ENCODE measurements at regions not wholly inside any gene's neighbourhood (a gene's known extent, or its start where the extent isn't known, plus 50 kb on each side); places are given as distances from the start of the nearest gene placed in this dataset.

GRCh38 chr10:131693766-131694165 lies 207.0 kb upstream of the PPP2R2D start:
- H3K9me3 Mint-ChIP-seq, result no peaks in the 10 kb centered on the region; a peak in 2 of 5 replicates
- H4K20me1 ChIP-seq (ENCODE audit: control insufficient read depth, insufficient read depth, insufficient read length), result no peaks in the 10 kb centered on the region
- H3K4me1 Mint-ChIP-seq, result peaks cover 3 to 7% of the 10 kb centered on the region in 2 experiments; a peak in 3 of 4 replicates
- H3K27ac Mint-ChIP-seq, result no peak overlapping the region
- no peaks in the 10 kb centered on the region for H3K27me3 ChIP-seq (ENCODE audit: insufficient read depth, low read length)
- H2BK5ac ChIP-seq (ENCODE audit: insufficient read length, low read length), result no peak overlapping the region
- no peak overlapping the region for H2AFZ ChIP-seq (ENCODE audit: low read length)
- H3K27me3 Mint-ChIP-seq (ENCODE audit: low read depth), result no peaks in the 10 kb centered on the region; the same call in 1 of the 2 replicates
- TF ChIP-seq, protein P1, sequence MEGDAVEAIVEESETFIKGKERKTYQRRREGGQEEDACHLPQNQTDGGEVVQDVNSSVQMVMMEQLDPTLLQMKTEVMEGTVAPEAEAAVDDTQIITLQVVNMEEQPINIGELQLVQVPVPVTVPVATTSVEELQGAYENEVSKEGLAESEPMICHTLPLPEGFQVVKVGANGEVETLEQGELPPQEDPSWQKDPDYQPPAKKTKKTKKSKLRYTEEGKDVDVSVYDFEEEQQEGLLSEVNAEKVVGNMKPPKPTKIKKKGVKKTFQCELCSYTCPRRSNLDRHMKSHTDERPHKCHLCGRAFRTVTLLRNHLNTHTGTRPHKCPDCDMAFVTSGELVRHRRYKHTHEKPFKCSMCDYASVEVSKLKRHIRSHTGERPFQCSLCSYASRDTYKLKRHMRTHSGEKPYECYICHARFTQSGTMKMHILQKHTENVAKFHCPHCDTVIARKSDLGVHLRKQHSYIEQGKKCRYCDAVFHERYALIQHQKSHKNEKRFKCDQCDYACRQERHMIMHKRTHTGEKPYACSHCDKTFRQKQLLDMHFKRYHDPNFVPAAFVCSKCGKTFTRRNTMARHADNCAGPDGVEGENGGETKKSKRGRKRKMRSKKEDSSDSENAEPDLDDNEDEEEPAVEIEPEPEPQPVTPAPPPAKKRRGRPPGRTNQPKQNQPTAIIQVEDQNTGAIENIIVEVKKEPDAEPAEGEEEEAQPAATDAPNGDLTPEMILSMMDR (conservative IDR thresholded peaks at IDR 0.05), result no peak
- no peak overlapping the region for H3K27ac ChIP-seq (ENCODE audit: insufficient read length, low read depth, low read length)
- H2BK15ac ChIP-seq (ENCODE audit: low read depth, low read length), result no peak overlapping the region
- H3K4me3 Mint-ChIP-seq, result no peak overlapping the region
- H3K79me2 ChIP-seq (ENCODE audit: insufficient read depth, low read length), result no peaks in the 10 kb centered on the region
- H3K14ac ChIP-seq (ENCODE audit: insufficient read depth, low read length), result no peak overlapping the region; the same call in 1 of the 2 replicates
- H3K23me2 ChIP-seq (ENCODE audit: insufficient read length, low read depth, low read length, poor library complexity, severe bottlenecking), result no peaks in the 10 kb centered on the region
- H3K79me1 ChIP-seq (ENCODE audit: insufficient read depth, low read depth, low read length, poor library complexity, severe bottlenecking), result no peaks in the 10 kb centered on the region
- no peak overlapping the region for H3K4me2 ChIP-seq (ENCODE audit: insufficient read depth, insufficient read length, low read length)
- no peak overlapping the region for H3K56ac ChIP-seq (ENCODE audit: insufficient read length, low read depth, low read length)
- H4K5ac ChIP-seq (ENCODE audit: insufficient read length, low read depth, low read length), result no peak overlapping the region
- no peak overlapping the region for H2BK20ac ChIP-seq (ENCODE audit: low read depth, low read length, poor library complexity, severe bottlenecking)
- H4K8ac ChIP-seq (replicated peaks; ENCODE audit: insufficient read length, low read depth, low read length), result no peak overlapping the region
- H3K18ac ChIP-seq (ENCODE audit: insufficient read length, low read depth, low read length), result no peak overlapping the region
- H3K36me3 Mint-ChIP-seq (ENCODE audit: insufficient read depth in 1 of 3, low read depth in 3 of 3), result no peaks in the 10 kb centered on the region; a peak in 1 of 7 replicates
- no peak overlapping the region for H2BK12ac ChIP-seq (ENCODE audit: insufficient read length, low read depth, low read length)
- no peak overlapping the region for H3K23ac ChIP-seq (ENCODE audit: insufficient read length, low read depth, low read length)
- DNase-seq, result no peak
- H2AK5ac ChIP-seq (ENCODE audit: insufficient read length, low read length), result no peak overlapping the region
- no peak overlapping the region for H3K4ac ChIP-seq (ENCODE audit: low read depth, low read length)
- no peak overlapping the region for H4K91ac ChIP-seq (ENCODE audit: insufficient read length, low read depth, low read length)
- no peaks in the 10 kb centered on the region for H3K9me3 ChIP-seq (ENCODE audit: control insufficient read depth, low read depth, low read length)
- WGBS (ENCODE audit: extremely low coverage, insufficient read length, low lambda C conversion rate), result no CpG with 5 or more reads among the region's 8 CpGs
- H2BK120ac ChIP-seq (ENCODE audit: low read depth, low read length, poor library complexity, severe bottlenecking), result no peak overlapping the region
- H3K9ac ChIP-seq (ENCODE audit: extremely low read depth, insufficient read length, low read length), result no peak overlapping the region
- H3T11ph ChIP-seq (ENCODE audit: low read length), result no peak overlapping the region
- no peaks in the 10 kb centered on the region for H3K4me1 ChIP-seq (ENCODE audit: insufficient read depth, low read length)
